IMR-90 (cell line): ENCODE measurements at regions not wholly inside any gene's neighbourhood (a gene's known extent, or its start where the extent isn't known, plus 50 kb on each side); places are given as distances from the start of the nearest gene placed in this dataset.
A peak's percentile ranks its signal among the peaks of the same experiment; 100 is the strongest.

Experiments
- ATAC-seq: fragments of 200-7000 bp; cut with Tn5 transposase; 2 replicates; pipeline ENCODE4 v1.9.1; 2020; ENCODE audit warnings: low read depth, mild to moderate bottlenecking, moderate library complexity
- BruUV-seq: library from RNA; stranded (reverse); fragments of 400-500 nt; replicated peaks from 2 replicates; lab custom pipeline; 2021; lab: Mats Ljungman, UMichigan
- CTCF ChIA-PET: fragments of 300-600 bp; formaldehyde crosslinking; extraction: SDS; loops from one replicate; lab custom pipeline; 2021; ENCODE audit warnings: antibody characterized with exemption; lab: Yijun Ruan, JAX
- POLR2A ChIA-PET: fragments of 300-600 bp; sonication (Branson Sonifier 250); formaldehyde crosslinking; loops from one replicate; lab custom pipeline; 2022; ENCODE audit warnings: antibody characterized with exemption; ENCODE audit not compliant: unreplicated experiment; lab: Charles Lee
- DNase-seq: peaks from one replicate; pipeline ENCODE4 v3.0.0; 2013
- H2AFZ ChIP-seq: replicated peaks from 2 replicates; pipeline ENCODE3; 2013; ENCODE audit warnings: low read length, mild to moderate bottlenecking; ENCODE audit not compliant: poor library complexity
- H2AK5ac ChIP-seq: 2 replicates; pipeline ENCODE4 v1.6.1; 2013; ENCODE audit warnings: low read depth, low read length, inconsistent platforms
- H2AK9ac ChIP-seq: replicated peaks from 2 replicates; pipeline ENCODE3; 2013; ENCODE audit warnings: mild to moderate bottlenecking, low read depth, low read length, moderate library complexity; ENCODE audit not compliant: poor library complexity
- H2BK120ac ChIP-seq: 2 replicates; pipeline ENCODE4 v1.6.1; 2013; ENCODE audit warnings: low read depth, low read length, inconsistent platforms
- H2BK15ac ChIP-seq: 3 replicates; pipeline ENCODE4 v1.6.1; 2013; ENCODE audit warnings: low read depth, low read length, inconsistent platforms
- H2BK20ac ChIP-seq: 2 replicates; pipeline ENCODE4 v1.6.1; 2013; ENCODE audit warnings: low read depth, mild to moderate bottlenecking, inconsistent platforms, low read length, moderate library complexity
- H2BK5ac ChIP-seq: 2 replicates; pipeline ENCODE4 v1.6.1; 2013; ENCODE audit warnings: mild to moderate bottlenecking, low read depth, low read length, inconsistent platforms; ENCODE audit not compliant: poor library complexity, severe bottlenecking
- H3K14ac ChIP-seq: replicated peaks from 2 replicates; pipeline ENCODE4 v1.6.1; 2013; ENCODE audit warnings: low read depth, low read length, inconsistent platforms
- H3K18ac ChIP-seq: 2 replicates; pipeline ENCODE4 v1.6.1; 2013; ENCODE audit warnings: low read depth, low read length, control low read depth
- H3K23ac ChIP-seq: 2 replicates; pipeline ENCODE4 v1.6.1; 2013; ENCODE audit warnings: low read depth, low read length, inconsistent platforms
- H3K27ac ChIP-seq: 2 replicates; pipeline ENCODE4 v1.5.1; 2013; ENCODE audit warnings: mild to moderate bottlenecking, control low read depth, low read length; ENCODE audit not compliant: insufficient read depth
- H3K27me3 ChIP-seq: 2 replicates; pipeline ENCODE4 v1.6.1; 2013; ENCODE audit warnings: low read length; ENCODE audit not compliant: control insufficient read depth, insufficient read depth
- H3K36me3 ChIP-seq: 2 replicates; pipeline ENCODE4 v1.6.1; 2013; ENCODE audit warnings: low read length, mixed read lengths; ENCODE audit not compliant: control insufficient read depth, insufficient read depth
- H3K4ac ChIP-seq: 2 replicates; pipeline ENCODE4 v1.6.1; 2013; ENCODE audit warnings: low read depth, low read length, inconsistent platforms
- H3K4me1 ChIP-seq: 2 replicates; pipeline ENCODE4 v1.6.1; 2013; ENCODE audit warnings: low read length, mixed read lengths; ENCODE audit not compliant: control insufficient read depth, insufficient read depth
- H3K4me2 ChIP-seq: 2 replicates; pipeline ENCODE4 v1.6.1; 2013; ENCODE audit warnings: low read depth, mild to moderate bottlenecking, control low read depth, low read length, moderate library complexity
- H3K4me3 ChIP-seq: 2 replicates; pipeline ENCODE4 v1.5.1; 2013; ENCODE audit warnings: low read depth, mild to moderate bottlenecking, control low read depth, low read length, moderate library complexity; ENCODE audit not compliant: insufficient read depth
- H3K56ac ChIP-seq: 2 replicates; pipeline ENCODE4 v1.6.1; 2013; ENCODE audit warnings: low read length, inconsistent platforms; ENCODE audit not compliant: insufficient read depth; ENCODE audit errors: extremely low read depth
- H3K79me1 ChIP-seq, 2 experiments: 2 replicates each; pipeline ENCODE4 v1.6.1; 2013; ENCODE audit warnings: low read length in 2 of 2, inconsistent platforms in 1 of 2, low read depth in 1 of 2
- H3K9ac ChIP-seq: 2 replicates; pipeline ENCODE4 v1.6.1; 2013; ENCODE audit warnings: low read depth, low read length, control low read depth
- H3K9me1 ChIP-seq: 2 replicates; pipeline ENCODE4 v1.6.1; 2013; ENCODE audit warnings: low read length, inconsistent platforms; ENCODE audit not compliant: insufficient read depth
- H3K9me3 ChIP-seq: 2 replicates; pipeline ENCODE4 v1.6.1; 2013; ENCODE audit warnings: low read length; ENCODE audit not compliant: control insufficient read depth, insufficient read depth
- H4K20me1 ChIP-seq: 2 replicates; pipeline ENCODE4 v1.6.1; 2013; ENCODE audit warnings: low read length, inconsistent platforms; ENCODE audit not compliant: insufficient read depth
- H4K5ac ChIP-seq: 2 replicates; pipeline ENCODE4 v1.6.1; 2013; ENCODE audit warnings: mild to moderate bottlenecking, low read depth, low read length, control low read depth
- H4K8ac ChIP-seq, 2 experiments: 2 replicates each; pipeline ENCODE4 v1.6.1; 2013; ENCODE audit warnings: low read depth in 2 of 2, low read length in 2 of 2, control low read depth in 1 of 2, inconsistent platforms in 1 of 2
- H4K91ac ChIP-seq: 2 replicates; pipeline ENCODE4 v1.6.1; 2013; ENCODE audit warnings: low read depth, low read length, inconsistent platforms; ENCODE audit not compliant: insufficient read depth
- BHLHE40 ChIP-seq: fragments of 150-350 bp; IDR thresholded peaks from 2 replicates; pipeline ENCODE4 v1.6.1; 2016; ENCODE audit warnings: mild to moderate bottlenecking, low read depth, low read length
- MAFK ChIP-seq: IDR thresholded peaks from 2 replicates; pipeline ENCODE4 v1.6.1; 2012; ENCODE audit warnings: low read depth, low read length, improper control_type of control experiment
- MAZ ChIP-seq: IDR thresholded peaks from 2 replicates; pipeline ENCODE4 v1.6.1; 2012; ENCODE audit warnings: low read depth, mild to moderate bottlenecking, low read length, improper control_type of control experiment, moderate library complexity, borderline replicate concordance
- WGBS, 2 experiments: methylation state at CpG; one replicate each; pipeline versions ENCODE4 v1.1.5 to v1.1.7; 2013; ENCODE audit warnings: missing lambda C conversion rate in 2 of 2; ENCODE audit not compliant: insufficient read length in 1 of 2; ENCODE audit errors: extremely low coverage in 2 of 2; 5-methylcytosine and 5-hydroxymethylcytosine counted together
- dilution Hi-C: fragments of 300-500 bp; cut with HindIII; formaldehyde crosslinking; loops from one replicate; pipeline ENCODE4 v1.14.3; 2018; ENCODE audit warnings: low sequenced_read_pairs; ENCODE audit not compliant: unreplicated experiment
- in situ Hi-C: fragments of 300-500 bp; cut with MboI; formaldehyde crosslinking; loops from 3 replicates; pipeline ENCODE4 v1.14.3; 2019; ENCODE audit warnings: low sequenced_read_pairs, inconsistent platforms, mixed read lengths
- intact Hi-C: fragments of 100-400 bp; cut with micrococcal nuclease; formaldehyde crosslinking; loops from 2 replicates; pipeline ENCODE4 v1.10.0; 2022

DNA sequence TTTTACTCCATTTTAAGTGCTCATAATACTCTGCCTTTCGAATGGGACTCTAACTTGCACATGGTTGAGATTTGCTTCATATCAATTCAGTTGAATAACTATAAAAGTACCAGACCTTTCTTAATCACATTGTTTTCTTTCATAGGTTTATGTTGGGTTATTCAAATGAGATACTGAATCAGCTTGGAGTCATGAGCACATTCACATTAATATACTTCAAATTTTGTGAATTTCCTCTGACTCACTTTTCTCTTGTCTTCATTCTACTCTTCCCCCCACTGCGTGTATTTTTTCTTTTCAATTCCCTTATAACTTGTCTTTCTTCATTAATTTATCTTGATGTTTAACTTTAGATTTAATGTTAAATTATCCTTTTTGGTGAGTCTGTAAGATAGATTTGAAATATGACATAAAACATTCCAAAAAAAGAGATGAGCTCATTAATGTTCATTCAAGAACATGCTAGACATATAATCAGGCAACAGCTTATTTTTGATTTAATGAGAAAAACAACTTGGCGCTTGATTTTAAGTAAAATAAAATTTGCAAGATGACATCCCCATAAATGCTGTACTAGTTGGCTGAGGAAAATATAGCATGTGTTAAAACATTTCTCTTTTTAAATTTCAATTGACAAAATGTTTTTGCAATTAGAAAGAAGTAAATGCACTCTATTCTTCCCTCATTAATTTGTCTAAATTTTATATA lies 736.0 kb downstream of the CD109 start:
- no peak overlapping the region for H2BK120ac ChIP-seq
- no peaks in the 10 kb centered on the region for H4K20me1 ChIP-seq
- H3K4me3 ChIP-seq = no peak overlapping the region
- no peak overlapping the region for H4K91ac ChIP-seq
- no peak overlapping the region for H3K27ac ChIP-seq
- H2AK5ac ChIP-seq = no peak overlapping the region
- H3K9ac ChIP-seq = no peak overlapping the region
- H3K23ac ChIP-seq = no peak overlapping the region
- no peak overlapping the region for H3K56ac ChIP-seq
- H3K79me1 ChIP-seq = no peaks in the 10 kb centered on the region
- dilution Hi-C loops = no loop called here
- in situ Hi-C loops = no loop called here
- 0 out of 2 replicates have a peak overlapping the region, but pooled peaks have one; percentile 40 for H2BK20ac ChIP-seq
- H3K4ac ChIP-seq = no peak overlapping the region
- H3K36me3 ChIP-seq = no peaks in the 10 kb centered on the region
- H3K4me1 ChIP-seq = no peaks in the 10 kb centered on the region
- H3K18ac ChIP-seq = no peak overlapping the region
- H3K9me1 ChIP-seq = no peaks in the 10 kb centered on the region
- no peaks in the 10 kb centered on the region for H3K27me3 ChIP-seq
- POLR2A ChIA-PET = no interaction called here
- DNase-seq (peak; percentile 69), ATAC-seq (peak; percentile 37; the same call in 1 of the 2 replicates)
- H4K5ac ChIP-seq = no peak overlapping the region
- no CpG with 5 or more reads among the region's 3 CpGs for WGBS, 2 experiments
- TF ChIP-seq BHLHE40 (no peak), MAZ (no peak), MAFK (no peak)
- H2AFZ ChIP-seq = no peak overlapping the region
- H2BK5ac ChIP-seq = no peak overlapping the region
- no peak overlapping the region for H3K14ac ChIP-seq
- no peaks in the 10 kb centered on the region for H3K9me3 ChIP-seq
- no TSS peak for BruUV-seq
- no peak overlapping the region for H4K8ac ChIP-seq
- no peak overlapping the region for H2AK9ac ChIP-seq
- intact Hi-C loops = no loop called here
- no peak overlapping the region for H2BK15ac ChIP-seq
- no peak overlapping the region; the same call in 1 of the 2 replicates for H3K4me2 ChIP-seq
- CTCF ChIA-PET = interaction anchor here (0.6 kb wide), 1 partner anchor 9 kb away, joined by 4 read pairs; no protein-coding TSS in a partner anchor
